IMR-90 (cell line): ENCODE measurements at regions not wholly inside any gene's neighbourhood (a gene's known extent, or its start where the extent isn't known, plus 50 kb on each side); places are given as distances from the start of the nearest gene placed in this dataset.
A peak's percentile ranks its signal among the peaks of the same experiment; 100 is the strongest.

Source experiments
- ATAC-seq: fragments of 200-7000 bp; cut with Tn5 transposase; 2 replicates; pipeline ENCODE4 v1.9.1; 2020; ENCODE audit warnings: low read depth, mild to moderate bottlenecking, moderate library complexity
- BruUV-seq: library from RNA; stranded (reverse); fragments of 400-500 nt; replicated peaks from 2 replicates; lab custom pipeline; 2021; lab: Mats Ljungman, UMichigan
- CTCF ChIA-PET: fragments of 300-600 bp; formaldehyde crosslinking; extraction: SDS; loops from one replicate; lab custom pipeline; 2021; ENCODE audit warnings: antibody characterized with exemption; lab: Yijun Ruan, JAX
- POLR2A ChIA-PET: fragments of 300-600 bp; sonication (Branson Sonifier 250); formaldehyde crosslinking; loops from one replicate; lab custom pipeline; 2022; ENCODE audit warnings: antibody characterized with exemption; ENCODE audit not compliant: unreplicated experiment; lab: Charles Lee
- DNase-seq: peaks from one replicate; pipeline ENCODE4 v3.0.0; 2013
- H2AFZ ChIP-seq: replicated peaks from 2 replicates; pipeline ENCODE3; 2013; ENCODE audit warnings: low read length, mild to moderate bottlenecking; ENCODE audit not compliant: poor library complexity
- H2AK5ac ChIP-seq: 2 replicates; pipeline ENCODE4 v1.6.1; 2013; ENCODE audit warnings: low read depth, low read length, inconsistent platforms
- H2AK9ac ChIP-seq: replicated peaks from 2 replicates; pipeline ENCODE3; 2013; ENCODE audit warnings: mild to moderate bottlenecking, low read depth, low read length, moderate library complexity; ENCODE audit not compliant: poor library complexity
- H2BK120ac ChIP-seq: 2 replicates; pipeline ENCODE4 v1.6.1; 2013; ENCODE audit warnings: low read depth, low read length, inconsistent platforms
- H2BK15ac ChIP-seq: 3 replicates; pipeline ENCODE4 v1.6.1; 2013; ENCODE audit warnings: low read depth, low read length, inconsistent platforms
- H2BK20ac ChIP-seq: 2 replicates; pipeline ENCODE4 v1.6.1; 2013; ENCODE audit warnings: low read depth, mild to moderate bottlenecking, inconsistent platforms, low read length, moderate library complexity
- H2BK5ac ChIP-seq: 2 replicates; pipeline ENCODE4 v1.6.1; 2013; ENCODE audit warnings: mild to moderate bottlenecking, low read depth, low read length, inconsistent platforms; ENCODE audit not compliant: poor library complexity, severe bottlenecking
- H3K14ac ChIP-seq: replicated peaks from 2 replicates; pipeline ENCODE4 v1.6.1; 2013; ENCODE audit warnings: low read depth, low read length, inconsistent platforms
- H3K18ac ChIP-seq: 2 replicates; pipeline ENCODE4 v1.6.1; 2013; ENCODE audit warnings: low read depth, low read length, control low read depth
- H3K23ac ChIP-seq: 2 replicates; pipeline ENCODE4 v1.6.1; 2013; ENCODE audit warnings: low read depth, low read length, inconsistent platforms
- H3K27ac ChIP-seq: 2 replicates; pipeline ENCODE4 v1.5.1; 2013; ENCODE audit warnings: mild to moderate bottlenecking, control low read depth, low read length; ENCODE audit not compliant: insufficient read depth
- H3K27me3 ChIP-seq: 2 replicates; pipeline ENCODE4 v1.6.1; 2013; ENCODE audit warnings: low read length; ENCODE audit not compliant: control insufficient read depth, insufficient read depth
- H3K36me3 ChIP-seq: 2 replicates; pipeline ENCODE4 v1.6.1; 2013; ENCODE audit warnings: low read length, mixed read lengths; ENCODE audit not compliant: control insufficient read depth, insufficient read depth
- H3K4ac ChIP-seq: 2 replicates; pipeline ENCODE4 v1.6.1; 2013; ENCODE audit warnings: low read depth, low read length, inconsistent platforms
- H3K4me1 ChIP-seq: 2 replicates; pipeline ENCODE4 v1.6.1; 2013; ENCODE audit warnings: low read length, mixed read lengths; ENCODE audit not compliant: control insufficient read depth, insufficient read depth
- H3K4me2 ChIP-seq: 2 replicates; pipeline ENCODE4 v1.6.1; 2013; ENCODE audit warnings: low read depth, mild to moderate bottlenecking, control low read depth, low read length, moderate library complexity
- H3K4me3 ChIP-seq: 2 replicates; pipeline ENCODE4 v1.5.1; 2013; ENCODE audit warnings: low read depth, mild to moderate bottlenecking, control low read depth, low read length, moderate library complexity; ENCODE audit not compliant: insufficient read depth
- H3K56ac ChIP-seq: 2 replicates; pipeline ENCODE4 v1.6.1; 2013; ENCODE audit warnings: low read length, inconsistent platforms; ENCODE audit not compliant: insufficient read depth; ENCODE audit errors: extremely low read depth
- H3K79me1 ChIP-seq, 2 experiments: 2 replicates each; pipeline ENCODE4 v1.6.1; 2013; ENCODE audit warnings: low read length in 2 of 2, inconsistent platforms in 1 of 2, low read depth in 1 of 2
- H3K9ac ChIP-seq: 2 replicates; pipeline ENCODE4 v1.6.1; 2013; ENCODE audit warnings: low read depth, low read length, control low read depth
- H3K9me1 ChIP-seq: 2 replicates; pipeline ENCODE4 v1.6.1; 2013; ENCODE audit warnings: low read length, inconsistent platforms; ENCODE audit not compliant: insufficient read depth
- H3K9me3 ChIP-seq: 2 replicates; pipeline ENCODE4 v1.6.1; 2013; ENCODE audit warnings: low read length; ENCODE audit not compliant: control insufficient read depth, insufficient read depth
- H4K20me1 ChIP-seq: 2 replicates; pipeline ENCODE4 v1.6.1; 2013; ENCODE audit warnings: low read length, inconsistent platforms; ENCODE audit not compliant: insufficient read depth
- H4K5ac ChIP-seq: 2 replicates; pipeline ENCODE4 v1.6.1; 2013; ENCODE audit warnings: mild to moderate bottlenecking, low read depth, low read length, control low read depth
- H4K8ac ChIP-seq, 2 experiments: 2 replicates each; pipeline ENCODE4 v1.6.1; 2013; ENCODE audit warnings: low read depth in 2 of 2, low read length in 2 of 2, control low read depth in 1 of 2, inconsistent platforms in 1 of 2
- H4K91ac ChIP-seq: 2 replicates; pipeline ENCODE4 v1.6.1; 2013; ENCODE audit warnings: low read depth, low read length, inconsistent platforms; ENCODE audit not compliant: insufficient read depth
- CHD1 ChIP-seq: IDR thresholded peaks from 2 replicates; pipeline ENCODE4 v1.6.1; 2012; ENCODE audit warnings: low read depth, low read length, improper control_type of control experiment
- RCOR1 ChIP-seq: IDR thresholded peaks from 2 replicates; pipeline ENCODE4 v1.6.1; 2012; ENCODE audit warnings: mild to moderate bottlenecking, low read length, improper control_type of control experiment; ENCODE audit not compliant: insufficient replicate concordance
- RFX5 ChIP-seq: IDR thresholded peaks from 2 replicates; pipeline ENCODE4 v1.8.0; 2012; ENCODE audit warnings: low read depth, mild to moderate bottlenecking, low read length, moderate library complexity
- SMC3 ChIP-seq: fragments of 150-350 bp; IDR thresholded peaks from 2 replicates; pipeline ENCODE4 v1.6.1; 2016; ENCODE audit warnings: low read depth, mild to moderate bottlenecking, antibody characterized with exemption, low read length, moderate library complexity
- dilution Hi-C: fragments of 300-500 bp; cut with HindIII; formaldehyde crosslinking; loops from one replicate; pipeline ENCODE4 v1.14.3; 2018; ENCODE audit warnings: low sequenced_read_pairs; ENCODE audit not compliant: unreplicated experiment
- in situ Hi-C: fragments of 300-500 bp; cut with MboI; formaldehyde crosslinking; loops from 3 replicates; pipeline ENCODE4 v1.14.3; 2019; ENCODE audit warnings: low sequenced_read_pairs, inconsistent platforms, mixed read lengths
- intact Hi-C: fragments of 100-400 bp; cut with micrococcal nuclease; formaldehyde crosslinking; loops from 2 replicates; pipeline ENCODE4 v1.10.0; 2022

- no peak overlapping the region for H4K91ac ChIP-seq
- H3K56ac ChIP-seq = no peak overlapping the region
- H3K23ac ChIP-seq = no peak overlapping the region
- DNase-seq (peak; percentile 64), ATAC-seq (peak; percentile 51)
- no peak overlapping the region for H3K4me3 ChIP-seq
- intact Hi-C loops (loop anchor here (5.0 kb wide), 1 partner anchor 1180 kb away; no protein-coding TSS in a partner anchor), dilution Hi-C loops (no loop called here), in situ Hi-C loops (no loop called here)
- no peak overlapping the region for H2AK5ac ChIP-seq
- H3K4me2 ChIP-seq = no peak overlapping the region
- TF ChIP-seq SMC3 = no peak
- TF ChIP-seq CHD1 = no peak
- no peak for TF ChIP-seq RFX5
- TF ChIP-seq RCOR1 = no peak
- peak overlapping the region; percentile 8; the same call in 1 of the 2 replicates for H3K4ac ChIP-seq
- H4K8ac ChIP-seq = peak overlapping the region in 1 of 2 experiments; percentile 28; a peak in 2 of 4 replicates
- H4K5ac ChIP-seq = no peak overlapping the region
- peak overlapping the region; percentile 3; the same call in 1 of the 2 replicates for H3K18ac ChIP-seq
- no peaks in the 10 kb centered on the region; the same call in 1 of the 2 replicates for H3K9me1 ChIP-seq
- no peak overlapping the region for H2AK9ac ChIP-seq
- H4K20me1 ChIP-seq = no peaks in the 10 kb centered on the region
- no TSS peak for BruUV-seq
- ChIA-PET POLR2A (no interaction called here), CTCF (interaction anchor here (1.0 kb wide), 1 partner anchor 50 kb away, joined by 4 read pairs; no protein-coding TSS in a partner anchor)
- H3K9me3 ChIP-seq = no peaks in the 10 kb centered on the region
- H3K9ac ChIP-seq = no peak overlapping the region
- no peaks in the 10 kb centered on the region for H3K79me1 ChIP-seq
- H2BK20ac ChIP-seq = peak overlapping the region; percentile 77; the same call in 1 of the 2 replicates
- H3K4me1 ChIP-seq = peaks cover 5% of the 10 kb centered on the region; the same call in 1 of the 2 replicates
- no peak overlapping the region for H2AFZ ChIP-seq
- H2BK5ac ChIP-seq = peak overlapping the region; percentile 72
- H2BK120ac ChIP-seq = peak overlapping the region; percentile 60; the same call in 1 of the 2 replicates
- no peak overlapping the region for H3K27ac ChIP-seq
- H2BK15ac ChIP-seq = 0 out of 3 replicates have a peak overlapping the region, but pooled peaks have one; percentile 58
- H3K27me3 ChIP-seq = no peaks in the 10 kb centered on the region
- H3K14ac ChIP-seq = no peak overlapping the region
- H3K36me3 ChIP-seq = no peaks in the 10 kb centered on the region
These were observed 596.0 kb downstream of the SLC16A7 start for GRCh38 chr12:60191676-60192359.
